AG04449 (cell line): ENCODE measurements at regions not wholly inside any gene's neighbourhood (a gene's known extent, or its start where the extent isn't known, plus 50 kb on each side); places are given as distances from the start of the nearest gene placed in this dataset.

Experiments
- CTCF ChIA-PET: fragments of 350-600 bp; formaldehyde crosslinking; extraction: SDS; loops from one replicate; lab custom pipeline; 2021; ENCODE audit warnings: antibody characterized with exemption; lab: Yijun Ruan, JAX
- POLR2A ChIA-PET: fragments of 400-600, 350-600 bp; formaldehyde crosslinking; extraction: SDS; loops from one replicate; lab custom pipeline; 2020; ENCODE audit warnings: antibody characterized with exemption, inconsistent platforms; lab: Yijun Ruan, JAX
- DNase-seq: peaks from one replicate; pipeline ENCODE4 v3.0.0-alpha.2; 2010; ENCODE audit warnings: low read depth, low spot score
- H3K4me3 ChIP-seq: 2 replicates; pipeline ENCODE4 v1.5.1; 2011; ENCODE audit warnings: low read depth, mild to moderate bottlenecking, control low read depth, low read length
- TF ChIP-seq, protein P1 (sequence below): IDR thresholded peaks from one replicate; pipeline ENCODE4 v1.5.1; 2011; ENCODE audit warnings: mild to moderate bottlenecking, moderate library complexity, low read length, control low read depth, inconsistent platforms; ENCODE audit not compliant: insufficient read depth; ENCODE audit errors: missing control alignments

DNA sequence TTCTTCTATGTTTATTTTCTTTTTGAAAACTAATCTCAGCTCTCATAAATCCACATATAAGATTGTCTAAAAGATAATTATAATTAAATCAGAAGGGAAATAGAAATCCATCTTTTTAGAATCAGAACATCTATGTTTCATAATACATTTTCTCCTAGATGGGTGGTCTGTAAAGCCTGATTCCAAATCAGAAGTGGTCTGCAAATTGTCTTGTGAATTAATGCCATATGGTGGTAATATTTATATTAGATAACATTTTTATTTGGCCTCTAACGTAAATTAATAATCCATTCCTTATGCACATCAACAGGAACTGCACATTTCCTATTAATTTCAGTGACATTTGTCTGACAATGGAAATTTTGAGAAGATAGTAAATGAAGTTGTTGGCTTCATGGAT, 52.8 kb upstream of the TBC1D5 start:
- ChIA-PET POLR2A (no interaction called here), CTCF (no interaction called here)
- TF ChIP-seq, protein P1, sequence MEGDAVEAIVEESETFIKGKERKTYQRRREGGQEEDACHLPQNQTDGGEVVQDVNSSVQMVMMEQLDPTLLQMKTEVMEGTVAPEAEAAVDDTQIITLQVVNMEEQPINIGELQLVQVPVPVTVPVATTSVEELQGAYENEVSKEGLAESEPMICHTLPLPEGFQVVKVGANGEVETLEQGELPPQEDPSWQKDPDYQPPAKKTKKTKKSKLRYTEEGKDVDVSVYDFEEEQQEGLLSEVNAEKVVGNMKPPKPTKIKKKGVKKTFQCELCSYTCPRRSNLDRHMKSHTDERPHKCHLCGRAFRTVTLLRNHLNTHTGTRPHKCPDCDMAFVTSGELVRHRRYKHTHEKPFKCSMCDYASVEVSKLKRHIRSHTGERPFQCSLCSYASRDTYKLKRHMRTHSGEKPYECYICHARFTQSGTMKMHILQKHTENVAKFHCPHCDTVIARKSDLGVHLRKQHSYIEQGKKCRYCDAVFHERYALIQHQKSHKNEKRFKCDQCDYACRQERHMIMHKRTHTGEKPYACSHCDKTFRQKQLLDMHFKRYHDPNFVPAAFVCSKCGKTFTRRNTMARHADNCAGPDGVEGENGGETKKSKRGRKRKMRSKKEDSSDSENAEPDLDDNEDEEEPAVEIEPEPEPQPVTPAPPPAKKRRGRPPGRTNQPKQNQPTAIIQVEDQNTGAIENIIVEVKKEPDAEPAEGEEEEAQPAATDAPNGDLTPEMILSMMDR: no peak
- H3K4me3 ChIP-seq: no peak overlapping the region
- no peak for DNase-seq

DNA sequence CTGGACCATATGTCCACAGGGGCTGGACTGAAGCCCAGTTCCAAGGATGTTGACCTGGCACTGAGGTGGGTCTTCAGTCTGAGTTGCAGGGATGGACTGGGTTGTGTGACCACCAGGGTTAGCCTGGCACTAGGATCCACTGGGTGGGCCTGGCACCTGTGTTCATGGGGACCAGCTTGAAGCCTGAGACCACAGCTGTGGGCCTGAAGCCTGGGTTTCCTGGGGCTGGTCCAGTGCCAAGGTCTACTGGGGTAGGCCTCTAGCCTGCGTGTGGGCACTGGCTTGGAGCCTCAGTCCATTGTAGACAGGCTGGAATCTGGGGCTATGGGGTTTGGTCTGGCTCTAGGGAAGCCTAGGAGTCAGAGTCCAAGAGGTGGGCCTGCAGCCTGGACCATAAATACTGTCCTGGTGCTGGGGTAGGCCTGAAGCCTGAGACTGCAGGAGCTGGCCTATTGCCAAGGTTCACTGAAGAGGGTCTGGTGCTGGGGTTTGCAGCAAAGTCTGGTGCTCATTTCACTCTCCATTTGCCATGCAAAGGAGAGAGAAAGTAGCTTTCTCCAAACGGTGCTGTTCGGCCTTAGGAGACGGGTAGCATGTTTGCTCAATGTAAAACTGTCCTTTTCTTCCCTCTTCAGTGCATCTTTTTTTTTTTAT, 51.2 kb upstream of the TBC1D5 start:
- ChIA-PET POLR2A (no interaction called here), CTCF (no interaction called here)
- no peak for DNase-seq
- TF ChIP-seq, protein P1: no peak
- H3K4me3 ChIP-seq: no peak overlapping the region
